ENCODE measurements at regions not wholly inside any gene's neighbourhood (a gene's known extent, or its start where the extent isn't known, plus 50 kb on each side); places are given as distances from the start of the nearest gene placed in this dataset.

GRCh38 chr2:52312486-52312885, 1280.6 kb upstream of the NRXN1 start:
- TF ChIP-seq CTCF (IDR thresholded peaks at IDR 0.05; ENCODE audit: control insufficient read depth, insufficient read depth, low read depth, low read length, missing control alignments), result no peak
- no peak for DNase-seq (ENCODE audit: low read depth)
- no peak overlapping the region for H3K4me3 ChIP-seq (ENCODE audit: control insufficient read depth, low read depth, low read length)

- no peak for DNase-seq (ENCODE audit: low read depth)
- no peak for TF ChIP-seq CTCF (IDR thresholded peaks at IDR 0.05; ENCODE audit: control insufficient read depth, insufficient read depth, low read depth, low read length, missing control alignments)
Observed at GRCh38 chr2:52311862-52312261, 1279.9 kb upstream of the NRXN1 start.

GRCh38 chr2:52308156-52308555, 1276.2 kb upstream of the NRXN1 start:
- TF ChIP-seq CTCF (IDR thresholded peaks at IDR 0.05; ENCODE audit: control insufficient read depth, insufficient read depth, low read depth, low read length, missing control alignments), result no peak
- H3K4me3 ChIP-seq (ENCODE audit: control insufficient read depth, low read depth, low read length), result no peak overlapping the region
- no peak for DNase-seq (ENCODE audit: low read depth)

More at GRCh38 chr2:52311862-52312261, 1279.9 kb upstream of the NRXN1 start:
- no peak overlapping the region for H3K4me3 ChIP-seq (ENCODE audit: control insufficient read depth, low read depth, low read length)

GRCh38 chr2:52294628-52295027, 1262.7 kb upstream of the NRXN1 start:
- DNase-seq (ENCODE audit: low read depth), result no peak
- TF ChIP-seq CTCF (IDR thresholded peaks at IDR 0.05; ENCODE audit: control insufficient read depth, insufficient read depth, low read depth, low read length, missing control alignments), result no peak
- no peak overlapping the region for H3K4me3 ChIP-seq (ENCODE audit: control insufficient read depth, low read depth, low read length)

GRCh38 chr2:52292801-52293200, 1260.9 kb upstream of the NRXN1 start:
- no peak for DNase-seq (ENCODE audit: low read depth)
- H3K4me3 ChIP-seq (ENCODE audit: control insufficient read depth, low read depth, low read length), result no peak overlapping the region
- TF ChIP-seq CTCF (IDR thresholded peaks at IDR 0.05; ENCODE audit: control insufficient read depth, insufficient read depth, low read depth, low read length, missing control alignments), result no peak

GRCh38 chr2:52289741-52290140, 1257.8 kb upstream of the NRXN1 start:
- H3K4me3 ChIP-seq (ENCODE audit: control insufficient read depth, low read depth, low read length), result no peak overlapping the region
- no peak for TF ChIP-seq CTCF (IDR thresholded peaks at IDR 0.05; ENCODE audit: control insufficient read depth, insufficient read depth, low read depth, low read length, missing control alignments)
- DNase-seq (ENCODE audit: low read depth), result no peak

- DNase-seq (ENCODE audit: low read depth), result no peak
- no peak overlapping the region for H3K4me3 ChIP-seq (ENCODE audit: control insufficient read depth, low read depth, low read length)
- no peak for TF ChIP-seq CTCF (IDR thresholded peaks at IDR 0.05; ENCODE audit: control insufficient read depth, insufficient read depth, low read depth, low read length, missing control alignments)
Observed at GRCh38 chr2:52288596-52288995, 1256.7 kb upstream of the NRXN1 start.
